ENCODE measurements at regions not wholly inside any gene's neighbourhood (a gene's known extent, or its start where the extent isn't known, plus 50 kb on each side); places are given as distances from the start of the nearest gene placed in this dataset.
"Not testable (repeated sequence)": the region's sequence is repeated elsewhere in the genome, so short reads cannot be mapped to it uniquely, and the experiment has no call there.

DNA sequence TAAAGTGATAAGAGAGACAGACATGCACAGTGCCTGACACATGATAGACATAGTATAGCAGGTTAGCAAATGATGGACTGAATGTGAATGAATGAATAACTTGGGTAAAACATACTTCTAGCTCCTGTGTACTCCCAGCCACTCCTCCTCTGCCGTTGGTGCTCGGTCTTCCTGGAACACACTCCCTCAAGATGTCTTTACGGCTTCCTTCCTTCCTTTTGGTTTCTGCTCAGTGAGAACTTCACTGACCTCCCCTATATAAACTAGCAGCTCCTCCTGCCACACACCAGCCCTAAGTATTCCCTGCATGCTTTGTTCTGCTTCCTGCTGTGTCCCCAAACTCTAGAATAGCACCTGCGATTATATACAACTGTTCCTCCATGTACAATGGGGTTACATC, 50.2 kb downstream of the RAD54L2 start:
- H3K9me3 ChIP-seq (ENCODE audit: control insufficient read depth in 2 of 2, low read length in 2 of 2): no peaks in the 10 kb centered on the region
- no peak overlapping the region for H3K4me3 ChIP-seq (ENCODE audit: low read length in 2 of 2)

DNA sequence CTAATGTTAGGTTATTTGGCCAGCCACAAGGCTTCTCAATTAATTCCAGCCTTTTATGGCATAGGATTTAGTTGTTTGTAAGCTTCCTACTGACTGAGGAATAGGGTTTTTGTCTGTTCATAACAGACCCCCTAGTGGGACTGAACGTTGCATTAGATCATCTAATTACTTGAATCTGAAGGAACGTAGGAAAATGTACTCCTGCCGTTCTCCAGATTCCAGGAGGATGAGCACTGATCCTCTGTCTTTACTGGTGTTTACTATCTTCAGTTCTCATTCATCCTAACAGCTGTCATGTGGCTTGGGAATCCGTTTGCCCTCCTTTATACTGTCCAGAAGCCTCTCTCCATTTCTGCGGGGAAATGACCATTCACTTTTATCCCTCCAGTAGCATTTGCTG, 52.7 kb downstream of the RAD54L2 start:
- Histone ChIP-seq H3K4me1 (ENCODE audit: control insufficient read depth, insufficient read depth, low read length) (no peaks in the 10 kb centered on the region), H3K36me3 (ENCODE audit: control insufficient read depth in 2 of 2, insufficient read depth in 2 of 2, low read length in 2 of 2) (peaks cover 13 to 14% of the 10 kb centered on the region in 2 donors), H3K4me3 (ENCODE audit: low read length in 2 of 2) (no peak overlapping the region), H3K9ac (ENCODE audit: low read length in 2 of 2) (no peak overlapping the region), H3K9me3 (ENCODE audit: control insufficient read depth in 2 of 2, low read length in 2 of 2) (no peaks in the 10 kb centered on the region), H3K27ac (ENCODE audit: low read length) (no peak overlapping the region), H3K27me3 (ENCODE audit: control insufficient read depth in 1 of 2, insufficient read depth in 2 of 2, low read length in 2 of 2) (no peaks in the 10 kb centered on the region)

More for the DNA sequence above, 50.2 kb downstream of the RAD54L2 start:
- Histone ChIP-seq H3K27me3 (ENCODE audit: control insufficient read depth in 1 of 2, insufficient read depth in 2 of 2, low read length in 2 of 2) (no peaks in the 10 kb centered on the region), H3K9ac (ENCODE audit: low read length in 2 of 2) (no peak overlapping the region), H3K36me3 (ENCODE audit: control insufficient read depth in 2 of 2, insufficient read depth in 2 of 2, low read length in 2 of 2) (peaks cover 10 to 14% of the 10 kb centered on the region in 2 donors), H3K27ac (ENCODE audit: low read length) (no peak overlapping the region), H3K4me1 (ENCODE audit: control insufficient read depth, insufficient read depth, low read length) (no peaks in the 10 kb centered on the region)

DNA sequence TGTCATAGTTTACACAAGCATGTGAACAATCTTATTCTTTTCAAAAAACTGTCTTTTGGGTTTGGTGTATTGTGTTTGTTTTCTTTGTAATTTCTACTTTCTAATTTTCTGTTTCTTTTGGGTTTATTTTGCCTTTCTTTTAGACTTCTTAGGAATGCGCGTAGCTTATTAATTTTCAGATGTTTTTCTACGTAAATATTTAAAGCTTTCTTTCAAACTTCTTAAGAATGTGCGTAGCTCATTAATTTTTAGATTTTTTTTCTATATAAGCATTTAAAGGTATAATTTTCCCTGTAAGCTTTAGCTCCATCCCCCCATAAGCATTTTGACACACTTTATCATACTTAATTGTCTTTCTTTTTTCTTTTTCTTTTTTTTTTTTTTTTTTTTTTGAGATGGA, 55.2 kb downstream of the RAD54L2 start:
- no peaks in the 10 kb centered on the region for H3K4me1 ChIP-seq (ENCODE audit: control insufficient read depth, insufficient read depth, low read length)
- H3K36me3 ChIP-seq (ENCODE audit: control insufficient read depth in 2 of 2, insufficient read depth in 2 of 2, low read length in 2 of 2): peaks cover 13 to 14% of the 10 kb centered on the region in 2 donors
- no peak overlapping the region for H3K4me3 ChIP-seq (ENCODE audit: low read length in 2 of 2)
- H3K9ac ChIP-seq (ENCODE audit: low read length in 2 of 2): no peak overlapping the region
- H3K27me3 ChIP-seq (ENCODE audit: control insufficient read depth in 1 of 2, insufficient read depth in 2 of 2, low read length in 2 of 2): no peaks in the 10 kb centered on the region
- no peak overlapping the region for H3K27ac ChIP-seq (ENCODE audit: low read length)
- H3K9me3 ChIP-seq (ENCODE audit: control insufficient read depth in 2 of 2, low read length in 2 of 2): no peaks in the 10 kb centered on the region

DNA sequence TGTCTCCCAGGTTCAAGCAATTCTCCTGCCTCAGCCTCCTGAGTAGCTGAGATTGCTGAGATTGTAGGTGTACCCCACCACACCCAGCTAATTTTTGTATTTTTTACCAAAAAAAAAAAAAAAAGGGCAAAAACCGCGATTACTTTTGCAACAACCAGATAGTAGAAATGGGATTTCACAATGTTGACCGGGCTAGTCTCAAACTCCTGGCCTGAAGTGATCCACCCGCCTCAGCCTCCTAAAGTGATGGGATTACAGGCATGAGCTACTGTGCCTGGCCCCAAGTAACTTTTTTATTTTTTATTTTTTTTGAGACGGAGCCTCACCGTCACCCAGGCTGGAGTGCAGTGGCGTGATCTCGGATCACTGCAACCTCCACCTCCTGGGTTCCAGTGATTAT, 61.1 kb downstream of the RAD54L2 start:
- not testable (repeated sequence) for H3K9me3 ChIP-seq (ENCODE audit: control insufficient read depth in 2 of 2, low read length in 2 of 2); H3K27ac ChIP-seq (ENCODE audit: low read length); H3K27me3 ChIP-seq (ENCODE audit: control insufficient read depth in 1 of 2, insufficient read depth in 2 of 2, low read length in 2 of 2); H3K36me3 ChIP-seq (ENCODE audit: control insufficient read depth in 2 of 2, insufficient read depth in 2 of 2, low read length in 2 of 2); H3K4me3 ChIP-seq (ENCODE audit: low read length in 2 of 2); H3K4me1 ChIP-seq (ENCODE audit: control insufficient read depth, insufficient read depth, low read length); H3K9ac ChIP-seq (ENCODE audit: low read length in 2 of 2)

DNA sequence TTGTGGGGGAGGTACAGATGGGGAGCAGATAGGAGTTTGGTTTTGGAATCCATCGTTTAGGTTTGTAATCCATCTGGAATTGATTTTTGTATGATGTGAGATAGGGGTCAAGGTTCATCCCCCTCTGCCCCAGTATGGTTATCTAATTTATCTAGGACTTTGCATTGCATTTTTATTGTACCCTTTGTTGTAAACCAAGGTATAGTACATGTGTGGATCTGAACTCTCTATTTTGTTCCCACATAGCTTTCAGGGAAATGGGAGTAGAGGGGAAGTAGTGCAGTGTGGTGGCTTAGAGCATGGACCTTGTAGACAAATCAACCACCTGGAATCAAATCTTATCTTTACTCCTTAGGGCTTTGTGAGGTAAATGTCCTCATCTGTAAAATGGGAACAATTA, 65.7 kb downstream of the RAD54L2 start:
- Histone ChIP-seq H3K9ac (ENCODE audit: low read length in 2 of 2) (no peak overlapping the region), H3K9me3 (ENCODE audit: control insufficient read depth in 2 of 2, low read length in 2 of 2) (no peaks in the 10 kb centered on the region), H3K36me3 (ENCODE audit: control insufficient read depth in 2 of 2, insufficient read depth in 2 of 2, low read length in 2 of 2) (peaks cover 0 to 6% of the 10 kb centered on the region in 2 donors), H3K4me1 (ENCODE audit: control insufficient read depth, insufficient read depth, low read length) (no peaks in the 10 kb centered on the region), H3K4me3 (ENCODE audit: low read length in 2 of 2) (no peak overlapping the region), H3K27ac (ENCODE audit: low read length) (no peak overlapping the region), H3K27me3 (ENCODE audit: control insufficient read depth in 1 of 2, insufficient read depth in 2 of 2, low read length in 2 of 2) (no peaks in the 10 kb centered on the region)

- Histone ChIP-seq H3K27me3 (ENCODE audit: control insufficient read depth in 1 of 2, insufficient read depth in 2 of 2, low read length in 2 of 2) (no peaks in the 10 kb centered on the region), H3K4me1 (ENCODE audit: control insufficient read depth, insufficient read depth, low read length) (no peaks in the 10 kb centered on the region), H3K9me3 (ENCODE audit: control insufficient read depth in 2 of 2, low read length in 2 of 2) (no peaks in the 10 kb centered on the region), H3K27ac (ENCODE audit: low read length) (no peak overlapping the region), H3K9ac (ENCODE audit: low read length in 2 of 2) (no peak overlapping the region), H3K36me3 (ENCODE audit: control insufficient read depth in 2 of 2, insufficient read depth in 2 of 2, low read length in 2 of 2) (peaks cover 0 to 6% of the 10 kb centered on the region in 2 donors), H3K4me3 (ENCODE audit: low read length in 2 of 2) (no peak overlapping the region)
Measured at GRCh38 chr3:51605938-51606337, 65.1 kb upstream of the TEX264 start.

DNA sequence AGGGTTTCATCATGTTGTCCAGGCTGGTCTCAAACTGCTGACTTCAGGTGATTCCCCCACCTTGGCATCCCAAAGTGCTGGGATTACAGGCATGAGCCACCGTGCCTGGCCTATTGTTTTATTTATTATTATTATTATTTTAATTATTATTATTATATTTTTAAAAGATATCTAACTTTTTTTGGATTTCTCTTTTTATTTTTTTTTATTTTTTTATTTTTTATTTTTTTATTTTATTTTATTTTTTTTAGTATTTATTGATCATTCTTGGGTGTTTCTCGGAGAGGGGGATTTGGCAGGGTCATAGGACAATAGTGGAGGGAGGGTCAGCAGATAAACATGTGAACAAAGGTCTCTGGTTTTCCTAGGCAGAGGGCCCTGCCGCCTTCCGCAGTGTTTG, 64.2 kb upstream of the TEX264 start:
- not testable (repeated sequence) for H3K36me3 ChIP-seq (ENCODE audit: control insufficient read depth in 2 of 2, insufficient read depth in 2 of 2, low read length in 2 of 2); H3K4me1 ChIP-seq (ENCODE audit: control insufficient read depth, insufficient read depth, low read length); H3K9me3 ChIP-seq (ENCODE audit: control insufficient read depth in 2 of 2, low read length in 2 of 2); H3K27ac ChIP-seq (ENCODE audit: low read length); H3K27me3 ChIP-seq (ENCODE audit: control insufficient read depth in 1 of 2, insufficient read depth in 2 of 2, low read length in 2 of 2); H3K4me3 ChIP-seq (ENCODE audit: low read length in 2 of 2); H3K9ac ChIP-seq (ENCODE audit: low read length in 2 of 2)

- not testable (repeated sequence) for H3K4me3 ChIP-seq (ENCODE audit: low read length in 2 of 2); H3K9ac ChIP-seq (ENCODE audit: low read length in 2 of 2)
Measured at GRCh38 chr3:51607591-51608325, 63.3 kb upstream of the TEX264 start.

GRCh38 chr3:51610708-51611107, 60.3 kb upstream of the TEX264 start:
- H3K27ac ChIP-seq (ENCODE audit: low read length): no peak overlapping the region
- no peak overlapping the region for H3K4me3 ChIP-seq (ENCODE audit: low read length in 2 of 2)
- H3K4me1 ChIP-seq (ENCODE audit: control insufficient read depth, insufficient read depth, low read length): no peaks in the 10 kb centered on the region
- H3K9me3 ChIP-seq (ENCODE audit: control insufficient read depth in 2 of 2, low read length in 2 of 2): no peaks in the 10 kb centered on the region
- no peaks in the 10 kb centered on the region for H3K36me3 ChIP-seq (ENCODE audit: control insufficient read depth in 2 of 2, insufficient read depth in 2 of 2, low read length in 2 of 2)
- no peaks in the 10 kb centered on the region for H3K27me3 ChIP-seq (ENCODE audit: control insufficient read depth in 1 of 2, insufficient read depth in 2 of 2, low read length in 2 of 2)
- H3K9ac ChIP-seq (ENCODE audit: low read length in 2 of 2): no peak overlapping the region

More at GRCh38 chr3:51607591-51608325, 63.3 kb upstream of the TEX264 start:
- H3K9me3 ChIP-seq (ENCODE audit: control insufficient read depth in 2 of 2, low read length in 2 of 2); H3K27me3 ChIP-seq (ENCODE audit: control insufficient read depth in 1 of 2, insufficient read depth in 2 of 2, low read length in 2 of 2); H3K4me1 ChIP-seq (ENCODE audit: control insufficient read depth, insufficient read depth, low read length); H3K27ac ChIP-seq (ENCODE audit: low read length); H3K36me3 ChIP-seq (ENCODE audit: control insufficient read depth in 2 of 2, insufficient read depth in 2 of 2, low read length in 2 of 2): not testable (repeated sequence)

DNA sequence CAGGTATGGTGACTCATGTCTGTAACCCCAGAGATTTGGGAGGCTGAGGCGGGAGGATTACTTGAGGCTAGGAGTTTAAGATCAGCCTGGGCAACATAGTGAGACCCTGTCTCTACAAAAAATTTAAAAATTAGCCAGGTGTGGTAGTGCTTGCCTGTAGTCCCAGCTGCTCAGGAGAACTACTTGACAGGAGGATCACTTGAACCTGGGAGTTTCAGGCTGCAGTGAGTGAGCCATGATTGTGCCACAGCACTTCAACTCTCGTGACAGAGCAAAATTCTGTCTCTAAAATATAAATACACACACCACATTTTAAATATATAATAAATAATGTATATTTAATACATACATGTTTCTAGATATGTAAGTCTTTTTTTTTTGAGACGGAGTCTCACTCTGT, 53.5 kb upstream of the TEX264 start:
- no peak overlapping the region for H3K27ac ChIP-seq (ENCODE audit: low read length)

DNA sequence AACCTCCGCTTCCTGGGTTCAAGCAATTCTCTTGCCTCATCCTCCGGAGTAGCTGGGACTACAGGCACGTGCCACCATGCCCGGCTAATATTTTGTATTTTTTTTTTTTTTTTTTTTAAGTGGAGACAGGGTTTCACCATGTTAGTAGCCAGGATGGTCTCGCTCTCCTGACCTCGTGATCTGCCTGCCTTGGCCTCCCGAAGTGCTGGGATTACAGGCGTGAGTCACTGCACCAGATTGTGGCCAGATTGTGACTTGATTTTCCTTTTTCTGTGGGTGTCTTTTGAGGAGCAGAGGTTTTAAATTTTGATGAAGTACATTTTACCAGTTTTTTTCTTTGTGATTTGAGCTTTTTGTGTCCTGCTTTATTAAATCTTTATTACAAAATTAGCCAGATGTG, 53.0 kb upstream of the TEX264 start:
- not testable (repeated sequence) for H3K9me3 ChIP-seq (ENCODE audit: control insufficient read depth in 2 of 2, low read length in 2 of 2); H3K27me3 ChIP-seq (ENCODE audit: control insufficient read depth in 1 of 2, insufficient read depth in 2 of 2, low read length in 2 of 2); H3K9ac ChIP-seq (ENCODE audit: low read length in 2 of 2); H3K27ac ChIP-seq (ENCODE audit: low read length); H3K36me3 ChIP-seq (ENCODE audit: control insufficient read depth in 2 of 2, insufficient read depth in 2 of 2, low read length in 2 of 2); H3K4me3 ChIP-seq (ENCODE audit: low read length in 2 of 2)
- peaks cover 31% of the 10 kb centered on the region for H3K4me1 ChIP-seq (ENCODE audit: control insufficient read depth, insufficient read depth, low read length)

More for the DNA sequence above, 53.5 kb upstream of the TEX264 start:
- Histone ChIP-seq H3K9me3 (ENCODE audit: control insufficient read depth in 2 of 2, low read length in 2 of 2) (no peaks in the 10 kb centered on the region), H3K36me3 (ENCODE audit: control insufficient read depth in 2 of 2, insufficient read depth in 2 of 2, low read length in 2 of 2) (no peaks in the 10 kb centered on the region), H3K4me3 (ENCODE audit: low read length in 2 of 2) (no peak overlapping the region), H3K27me3 (ENCODE audit: control insufficient read depth in 1 of 2, insufficient read depth in 2 of 2, low read length in 2 of 2) (no peaks in the 10 kb centered on the region), H3K9ac (ENCODE audit: low read length in 2 of 2) (no peak overlapping the region), H3K4me1 (ENCODE audit: control insufficient read depth, insufficient read depth, low read length) (peaks cover 26% of the 10 kb centered on the region)
